Fibroblast of lung (primary cell): ENCODE measurements at regions not wholly inside any gene's neighbourhood (a gene's known extent, or its start where the extent isn't known, plus 50 kb on each side); places are given as distances from the start of the nearest gene placed in this dataset.

Source experiments
- DNase-seq, 2 donors: peaks; one replicate each; pipeline versions ENCODE4 v3.0.0 to v3.0.0-alpha.2; 2010; ENCODE audit warnings: low read depth in 2 of 2
- H2AFZ ChIP-seq: 2 replicates; pipeline ENCODE4 v1.5.1; 2012; ENCODE audit warnings: low read length, control low read depth, inconsistent platforms
- H3K27ac ChIP-seq: 2 replicates; pipeline ENCODE4 v1.5.1; 2011; ENCODE audit warnings: low read length, control low read depth; ENCODE audit not compliant: insufficient read depth
- H3K27me3 ChIP-seq: 2 replicates; pipeline ENCODE4 v1.5.1; 2011; ENCODE audit warnings: mild to moderate bottlenecking, low read length; ENCODE audit not compliant: control insufficient read depth, insufficient read depth
- H3K36me3 ChIP-seq: 2 replicates; pipeline ENCODE4 v1.5.1; 2011; ENCODE audit warnings: low read length; ENCODE audit not compliant: control insufficient read depth, insufficient read depth
- H3K4me1 ChIP-seq: 2 replicates; pipeline ENCODE4 v1.5.1; 2011; ENCODE audit warnings: low read length; ENCODE audit not compliant: control insufficient read depth, insufficient read depth; ENCODE audit errors: extremely low read depth
- H3K4me2 ChIP-seq: 2 replicates; pipeline ENCODE4 v1.5.1; 2011; ENCODE audit warnings: low read length, control low read depth; ENCODE audit not compliant: insufficient read depth; ENCODE audit errors: extremely low read depth
- H3K4me3 ChIP-seq, 4 experiments: fragments of 200-600 bp in 1 of 4; sonication (generic) in 1 of 4; replicated peaks in 1 of 4; 2 replicates each; pipeline ENCODE4 v1.5.1; 2011 to 2016; ENCODE audit warnings: low read length in 4 of 4, low read depth in 3 of 4, mild to moderate bottlenecking in 3 of 4, control low read depth in 2 of 4, inconsistent platforms in 1 of 4, mixed read lengths in 1 of 4; ENCODE audit not compliant: insufficient read depth in 1 of 4; ENCODE audit errors: control extremely low read depth in 1 of 4
- H3K79me2 ChIP-seq: 2 replicates; pipeline ENCODE4 v1.5.1; 2012; ENCODE audit warnings: mild to moderate bottlenecking, low read length, inconsistent platforms; ENCODE audit not compliant: control insufficient read depth, insufficient read depth
- H3K9ac ChIP-seq: 2 replicates; pipeline ENCODE4 v1.5.1; 2011; ENCODE audit warnings: mild to moderate bottlenecking, low read length, control low read depth; ENCODE audit not compliant: insufficient read depth
- H3K9me3 ChIP-seq: 2 replicates; pipeline ENCODE4 v1.5.1; 2012; ENCODE audit warnings: low read depth, low read length; ENCODE audit not compliant: control insufficient read depth, insufficient read depth
- H4K20me1 ChIP-seq: 2 replicates; pipeline ENCODE4 v1.5.1; 2011; ENCODE audit warnings: low read length; ENCODE audit not compliant: control insufficient read depth, insufficient read depth; ENCODE audit errors: extremely low read depth
- EZH2 ChIP-seq: IDR thresholded peaks from 2 replicates; pipeline ENCODE4 v1.5.1; 2012; ENCODE audit warnings: low read length, control low read depth, mild to moderate bottlenecking; ENCODE audit errors: missing control alignments
- TF ChIP-seq, protein P1 (sequence below), 2 donors: IDR thresholded peaks in 1 of 2; conservative IDR thresholded peaks in 1 of 2; 1 replicate in 1 of 2; 2 replicates in 1 of 2; pipeline ENCODE4 v1.5.1; 2011 to 2012; ENCODE audit warnings: low read length in 2 of 2, control low read depth in 1 of 2, inconsistent platforms in 1 of 2, low read depth in 1 of 2, mild to moderate bottlenecking in 1 of 2

DNA sequence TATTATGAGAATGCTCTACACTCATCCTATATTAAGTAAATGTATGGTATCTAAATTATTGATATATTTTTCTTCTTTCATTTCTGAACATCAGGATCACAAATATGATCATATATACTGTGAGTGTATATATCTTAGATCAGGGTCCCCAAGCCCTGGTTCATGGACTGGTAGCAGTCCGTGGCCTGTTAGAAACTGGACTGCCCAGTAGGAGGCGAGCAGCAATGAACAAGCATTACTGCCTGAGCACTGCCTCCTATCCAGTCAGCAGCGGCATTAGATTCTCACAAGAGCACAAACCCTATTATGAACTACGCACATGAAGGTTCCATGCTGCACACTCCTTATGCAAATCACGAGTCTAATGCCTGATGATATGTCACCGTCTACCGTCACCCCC is 1247.1 kb upstream of the NXPH2 start:
- Histone ChIP-seq H3K36me3 (no peaks in the 10 kb centered on the region), H3K27me3 (no peaks in the 10 kb centered on the region), H3K79me2 (no peaks in the 10 kb centered on the region), H2AFZ (no peak overlapping the region), H3K4me1 (no peaks in the 10 kb centered on the region), H4K20me1 (no peaks in the 10 kb centered on the region), H3K9me3 (no peaks in the 10 kb centered on the region), H3K9ac (no peak overlapping the region), H3K4me2 (no peak overlapping the region), H3K27ac (no peak overlapping the region), H3K4me3 (no peak overlapping the region)
- no peak for DNase-seq
- no peak for TF ChIP-seq EZH2
- TF ChIP-seq, protein P1, sequence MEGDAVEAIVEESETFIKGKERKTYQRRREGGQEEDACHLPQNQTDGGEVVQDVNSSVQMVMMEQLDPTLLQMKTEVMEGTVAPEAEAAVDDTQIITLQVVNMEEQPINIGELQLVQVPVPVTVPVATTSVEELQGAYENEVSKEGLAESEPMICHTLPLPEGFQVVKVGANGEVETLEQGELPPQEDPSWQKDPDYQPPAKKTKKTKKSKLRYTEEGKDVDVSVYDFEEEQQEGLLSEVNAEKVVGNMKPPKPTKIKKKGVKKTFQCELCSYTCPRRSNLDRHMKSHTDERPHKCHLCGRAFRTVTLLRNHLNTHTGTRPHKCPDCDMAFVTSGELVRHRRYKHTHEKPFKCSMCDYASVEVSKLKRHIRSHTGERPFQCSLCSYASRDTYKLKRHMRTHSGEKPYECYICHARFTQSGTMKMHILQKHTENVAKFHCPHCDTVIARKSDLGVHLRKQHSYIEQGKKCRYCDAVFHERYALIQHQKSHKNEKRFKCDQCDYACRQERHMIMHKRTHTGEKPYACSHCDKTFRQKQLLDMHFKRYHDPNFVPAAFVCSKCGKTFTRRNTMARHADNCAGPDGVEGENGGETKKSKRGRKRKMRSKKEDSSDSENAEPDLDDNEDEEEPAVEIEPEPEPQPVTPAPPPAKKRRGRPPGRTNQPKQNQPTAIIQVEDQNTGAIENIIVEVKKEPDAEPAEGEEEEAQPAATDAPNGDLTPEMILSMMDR (conservative IDR thresholded peaks at IDR 0.05 in 1 of 2, IDR thresholded peaks at IDR 0.05 in 1 of 2; ENCODE audit: low read depth in 1 of 2, low read length in 2 of 2), result no peak

DNA sequence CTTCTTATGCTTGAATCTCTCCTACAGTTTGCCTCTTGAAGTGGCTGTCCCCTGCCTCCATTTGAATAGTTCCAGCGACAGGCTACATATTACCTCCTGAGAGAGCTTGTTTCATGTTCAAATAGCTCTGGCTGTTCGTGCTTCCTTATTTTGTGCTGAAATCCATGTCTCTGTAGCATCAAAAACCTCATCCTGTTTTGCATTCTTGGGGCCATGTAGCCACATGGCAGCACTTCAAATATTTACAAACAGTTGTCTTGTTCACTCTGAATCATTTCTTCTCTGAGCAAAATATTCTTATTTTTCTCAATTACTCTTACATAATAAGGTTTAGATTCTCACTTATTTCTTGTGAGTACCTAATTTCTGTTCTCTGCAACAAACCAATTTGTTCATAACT is 1243.1 kb upstream of the NXPH2 start:
- H4K20me1 ChIP-seq, result no peaks in the 10 kb centered on the region
- no peak overlapping the region for H3K4me3 ChIP-seq
- H3K27ac ChIP-seq, result no peak overlapping the region
- H3K9me3 ChIP-seq, result no peaks in the 10 kb centered on the region
- no peaks in the 10 kb centered on the region for H3K4me1 ChIP-seq
- no peaks in the 10 kb centered on the region for H3K79me2 ChIP-seq
- TF ChIP-seq, protein P1 (conservative IDR thresholded peaks at IDR 0.05 in 1 of 2, IDR thresholded peaks at IDR 0.05 in 1 of 2; ENCODE audit: low read depth in 1 of 2, low read length in 2 of 2), result no peak
- no peak for TF ChIP-seq EZH2
- no peaks in the 10 kb centered on the region for H3K36me3 ChIP-seq
- H3K27me3 ChIP-seq, result no peaks in the 10 kb centered on the region
- no peak overlapping the region for H3K4me2 ChIP-seq
- H3K9ac ChIP-seq, result no peak overlapping the region
- no peak overlapping the region for H2AFZ ChIP-seq
- DNase-seq, result no peak

DNA sequence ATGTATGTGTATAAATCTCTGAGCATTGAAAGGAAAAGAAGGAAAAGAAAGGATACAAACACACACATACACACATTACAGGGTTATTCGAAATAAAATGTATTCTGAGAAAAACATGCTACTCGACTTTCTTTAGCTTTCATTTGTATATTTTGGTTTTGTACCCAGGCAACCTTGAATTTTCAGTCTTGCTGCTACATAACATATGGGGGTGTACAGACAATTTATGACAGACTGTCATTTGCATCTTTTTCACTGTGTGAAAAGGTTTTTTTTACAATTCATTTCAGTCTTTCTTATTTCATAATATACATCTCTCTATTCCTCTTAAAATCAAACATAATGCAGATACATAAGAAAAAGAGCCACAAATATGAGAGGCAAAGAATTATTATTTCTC is 1238.4 kb upstream of the NXPH2 start:
- Histone ChIP-seq H3K9me3 (no peaks in the 10 kb centered on the region), H3K36me3 (no peaks in the 10 kb centered on the region), H3K4me3 (no peak overlapping the region), H3K9ac (no peak overlapping the region), H3K79me2 (no peaks in the 10 kb centered on the region), H3K27ac (no peak overlapping the region), H2AFZ (no peak overlapping the region), H3K4me1 (no peaks in the 10 kb centered on the region), H3K4me2 (no peak overlapping the region), H3K27me3 (no peaks in the 10 kb centered on the region), H4K20me1 (no peaks in the 10 kb centered on the region)
- no peak for DNase-seq
- no peak for TF ChIP-seq EZH2
- TF ChIP-seq, protein P1 (conservative IDR thresholded peaks at IDR 0.05 in 1 of 2, IDR thresholded peaks at IDR 0.05 in 1 of 2; ENCODE audit: low read depth in 1 of 2, low read length in 2 of 2), result no peak
